GM23338 (cell line): ENCODE measurements at regions not wholly inside any gene's neighbourhood (a gene's known extent, or its start where the extent isn't known, plus 50 kb on each side); places are given as distances from the start of the nearest gene placed in this dataset.

Source experiments
- ATAC-seq: fragments of 200-7000 bp; cut with Tn5 transposase; 3 replicates; pipeline ENCODE4 v1.9.1; 2020
- DNase-seq: peaks from one replicate; pipeline ENCODE4 v3.0.0-alpha.2; 2015; ENCODE audit warnings: low spot score
- H2AFZ ChIP-seq: fragments of 200-600 bp; sonication (generic); 2 replicates; pipeline ENCODE4 v1.8.0; 2016; ENCODE audit warnings: antibody characterized with exemption, mild to moderate bottlenecking, moderate library complexity
- H3F3A ChIP-seq: fragments of 200-600 bp; sonication (generic); replicated peaks from 2 replicates; pipeline ENCODE4 v1.8.0; 2017; ENCODE audit warnings: antibody characterized with exemption, mixed run types, low read depth
- H3K27ac ChIP-seq: fragments of 200-600 bp; sonication (generic); 2 replicates; pipeline ENCODE4 v1.6.1; 2016; ENCODE audit warnings: low read depth
- H3K27me3 ChIP-seq: fragments of 200-600 bp; sonication (generic); 2 replicates; pipeline ENCODE4 v1.8.0; 2016; ENCODE audit warnings: mild to moderate bottlenecking, mixed run types, moderate library complexity; ENCODE audit not compliant: insufficient read depth
- H3K36me3 ChIP-seq: fragments of 200-600 bp; sonication (generic); 2 replicates; pipeline ENCODE4 v1.8.0; 2016; ENCODE audit warnings: mild to moderate bottlenecking; ENCODE audit not compliant: insufficient read depth
- H3K4me1 ChIP-seq: fragments of 200-600 bp; sonication (generic); 2 replicates; pipeline ENCODE4 v1.8.0; 2016; ENCODE audit warnings: mild to moderate bottlenecking, moderate library complexity; ENCODE audit not compliant: insufficient read depth
- H3K4me2 ChIP-seq: fragments of 200-600 bp; sonication (generic); 2 replicates; pipeline ENCODE4 v1.7.1; 2017; ENCODE audit warnings: mixed run types
- H3K4me3 ChIP-seq: fragments of 200-600 bp; sonication (generic); 2 replicates; pipeline ENCODE4 v1.6.1; 2016; ENCODE audit warnings: mixed run types
- H3K79me2 ChIP-seq: fragments of 200-600 bp; sonication (generic); replicated peaks from 2 replicates; pipeline ENCODE4 v1.8.0; 2017; ENCODE audit warnings: mild to moderate bottlenecking; ENCODE audit not compliant: insufficient read depth
- H3K9me2 ChIP-seq: fragments of 200-600 bp; sonication (generic); 2 replicates; pipeline ENCODE4 v1.8.0; 2017; ENCODE audit not compliant: insufficient read depth
- H4K20me1 ChIP-seq: fragments of 200-600 bp; sonication (generic); replicated peaks from 2 replicates; pipeline ENCODE4 v1.8.0; 2017; ENCODE audit warnings: mild to moderate bottlenecking; ENCODE audit not compliant: insufficient read depth
- H3K27ac Mint-ChIP-seq: 2 replicates; pipeline ENCODE4 v1.8.0; 2020; ENCODE audit warnings: inconsistent platforms, mild to moderate bottlenecking, moderate library complexity, mixed read lengths
- H3K27me3 Mint-ChIP-seq: 3 replicates; pipeline ENCODE4 v1.8.0; 2022; ENCODE audit warnings: low read depth, mild to moderate bottlenecking, moderate library complexity, mixed read lengths, inconsistent platforms; ENCODE audit not compliant: insufficient read depth, poor library complexity
- H3K36me3 Mint-ChIP-seq: 3 replicates; pipeline ENCODE4 v1.8.0; 2021; ENCODE audit warnings: low read depth, mild to moderate bottlenecking, inconsistent platforms, moderate library complexity, mixed read lengths
- H3K4me1 Mint-ChIP-seq: 3 replicates; pipeline ENCODE4 v1.8.0; 2020; ENCODE audit warnings: mild to moderate bottlenecking, inconsistent platforms, mixed read lengths
- H3K4me3 Mint-ChIP-seq: 3 replicates; pipeline ENCODE4 v1.8.0; 2021; ENCODE audit warnings: moderate library complexity, mild to moderate bottlenecking, inconsistent platforms, mixed read lengths
- H3K9me3 Mint-ChIP-seq: 3 replicates; pipeline ENCODE4 v1.8.0; 2020; ENCODE audit warnings: moderate library complexity, mild to moderate bottlenecking, inconsistent platforms, mixed read lengths
- CREB1 ChIP-seq: fragments of 250-450 bp; sonication (Bioruptor Pico); IDR thresholded peaks from 2 replicates; pipeline ENCODE4 v1.5.0; 2020; ENCODE audit warnings: low read depth, mild to moderate bottlenecking, moderate library complexity
- ETS1 ChIP-seq: IDR thresholded peaks from 2 replicates; pipeline ENCODE4 v1.6.1; 2016; ENCODE audit warnings: antibody characterized with exemption
- EZH2phosphoT487 ChIP-seq: fragments of 200-600 bp; sonication (generic); IDR thresholded peaks from one replicate; pipeline ENCODE4 v1.8.1; 2018; ENCODE audit warnings: antibody characterized with exemption; ENCODE audit not compliant: unreplicated experiment
- JUNB ChIP-seq: IDR thresholded peaks from one replicate; pipeline ENCODE4 v1.6.1; 2016; ENCODE audit warnings: antibody characterized with exemption; ENCODE audit not compliant: unreplicated experiment
- NANOG ChIP-seq: IDR thresholded peaks from 2 replicates; pipeline ENCODE4 v1.6.1; 2016; ENCODE audit warnings: antibody characterized with exemption, borderline replicate concordance
- ZNF114 ChIP-seq: fragments of 250-450 bp; sonication (Bioruptor Pico); IDR thresholded peaks from 2 replicates; pipeline ENCODE4 v1.5.0; 2020; ENCODE audit warnings: mild to moderate bottlenecking, moderate library complexity
- ZNF331 ChIP-seq: fragments of 250-450 bp; sonication (Bioruptor Pico); IDR thresholded peaks from 2 replicates; pipeline ENCODE4 v1.5.0; 2020; ENCODE audit warnings: low read depth, mild to moderate bottlenecking, moderate library complexity
- ZNF462 ChIP-seq: fragments of 250-450 bp; sonication (Bioruptor Pico); IDR thresholded peaks from 2 replicates; pipeline ENCODE4 v1.5.0; 2020; ENCODE audit warnings: mild to moderate bottlenecking, moderate library complexity

- Histone ChIP-seq H2AFZ (no peak overlapping the region), H3F3A (no peaks in the 10 kb centered on the region), H3K4me2 (no peak overlapping the region), H3K4me3 (no peak overlapping the region), H3K9me2 (no peaks in the 10 kb centered on the region), H3K79me2 (no peaks in the 10 kb centered on the region), H3K27ac (no peak overlapping the region), H3K36me3 (no peaks in the 10 kb centered on the region), H3K4me1 (peaks cover 12% of the 10 kb centered on the region), H3K27me3 (peaks cover 44% of the 10 kb centered on the region), H4K20me1 (no peaks in the 10 kb centered on the region)
- TF ChIP-seq ZNF114 (CRISPR knock-in tag) (no peak), ETS1 (no peak), EZH2phosphoT487 (no peak), ZNF331 (CRISPR knock-in tag) (no peak), JUNB (no peak), ZNF462 (CRISPR knock-in tag) (no peak), CREB1 (CRISPR knock-in tag) (no peak), NANOG (no peak)
- no peaks in the 10 kb centered on the region for H3K9me3 Mint-ChIP-seq
- H3K36me3 Mint-ChIP-seq = no peaks in the 10 kb centered on the region
- H3K27ac Mint-ChIP-seq = no peak overlapping the region
- peaks cover 7% of the 10 kb centered on the region; the same call in 2 of the 3 replicates for H3K4me1 Mint-ChIP-seq
- H3K27me3 Mint-ChIP-seq = no peaks in the 10 kb centered on the region
- ATAC-seq (no peak), DNase-seq (no peak)
- H3K4me3 Mint-ChIP-seq = no peak overlapping the region
Measured at GRCh38 chr5:166370928-166371690, 1920.3 kb upstream of the WWC1 start.
